ENCODE measurements at regions not wholly inside any gene's neighbourhood (a gene's known extent, or its start where the extent isn't known, plus 50 kb on each side); places are given as distances from the start of the nearest gene placed in this dataset.

- no peak for TF ChIP-seq EZH2phosphoT487 (conservative IDR thresholded peaks at IDR 0.05; ENCODE audit: low read length)
- no peak for TF ChIP-seq CTCF (IDR thresholded peaks at IDR 0.05; ENCODE audit: insufficient read depth, low read length, poor library complexity, severe bottlenecking)
Measured at GRCh38 chr16:79798416-79799053, 198.0 kb upstream of the MAF start.

Data from SU-DHL-6 (cell line).